AG09309 (cell line): ENCODE measurements at regions not wholly inside any gene's neighbourhood (a gene's known extent, or its start where the extent isn't known, plus 50 kb on each side); places are given as distances from the start of the nearest gene placed in this dataset.
A peak's percentile ranks its signal among the peaks of the same experiment; 100 is the strongest.
"Not testable (repeated sequence)": the region's sequence is repeated elsewhere in the genome, so short reads cannot be mapped to it uniquely, and the experiment has no call there.

ENCODE experiments used
- DNase-seq: peaks from one replicate; pipeline ENCODE4 v3.0.0-alpha.2; 2010; ENCODE audit warnings: low read depth
- H3K4me3 ChIP-seq: 2 replicates; pipeline ENCODE4 v1.5.1; 2011; ENCODE audit warnings: mild to moderate bottlenecking, low read depth, low read length, moderate library complexity; ENCODE audit not compliant: control insufficient read depth
- TF ChIP-seq, protein P1 (sequence below): IDR thresholded peaks from 2 replicates; pipeline ENCODE4 v1.5.1; 2011; ENCODE audit warnings: mild to moderate bottlenecking, low read depth, low read length, inconsistent platforms; ENCODE audit not compliant: insufficient read depth, control insufficient read depth; ENCODE audit errors: missing control alignments

DNA sequence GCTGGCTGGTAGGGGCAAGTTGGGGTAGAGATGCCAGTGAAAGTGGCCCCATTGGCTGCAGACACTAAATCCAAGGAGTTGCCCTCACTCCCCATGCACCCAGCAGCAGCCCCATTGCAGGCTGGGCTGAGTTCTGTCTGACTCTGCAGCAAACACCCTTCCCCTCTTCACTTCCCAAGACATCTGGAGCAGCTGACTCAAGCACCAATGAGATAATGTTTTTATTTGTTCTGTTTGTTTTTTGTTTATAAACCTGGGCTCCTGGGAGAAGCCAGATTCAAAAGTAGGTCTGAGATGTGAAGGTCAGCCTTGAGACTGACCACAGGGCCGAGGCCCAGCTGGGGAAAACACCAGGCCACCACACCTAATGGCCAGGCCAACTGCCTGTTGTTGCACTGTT lies 545.9 kb upstream of the KLF4 start:
- no peak for DNase-seq
- TF ChIP-seq, protein P1, sequence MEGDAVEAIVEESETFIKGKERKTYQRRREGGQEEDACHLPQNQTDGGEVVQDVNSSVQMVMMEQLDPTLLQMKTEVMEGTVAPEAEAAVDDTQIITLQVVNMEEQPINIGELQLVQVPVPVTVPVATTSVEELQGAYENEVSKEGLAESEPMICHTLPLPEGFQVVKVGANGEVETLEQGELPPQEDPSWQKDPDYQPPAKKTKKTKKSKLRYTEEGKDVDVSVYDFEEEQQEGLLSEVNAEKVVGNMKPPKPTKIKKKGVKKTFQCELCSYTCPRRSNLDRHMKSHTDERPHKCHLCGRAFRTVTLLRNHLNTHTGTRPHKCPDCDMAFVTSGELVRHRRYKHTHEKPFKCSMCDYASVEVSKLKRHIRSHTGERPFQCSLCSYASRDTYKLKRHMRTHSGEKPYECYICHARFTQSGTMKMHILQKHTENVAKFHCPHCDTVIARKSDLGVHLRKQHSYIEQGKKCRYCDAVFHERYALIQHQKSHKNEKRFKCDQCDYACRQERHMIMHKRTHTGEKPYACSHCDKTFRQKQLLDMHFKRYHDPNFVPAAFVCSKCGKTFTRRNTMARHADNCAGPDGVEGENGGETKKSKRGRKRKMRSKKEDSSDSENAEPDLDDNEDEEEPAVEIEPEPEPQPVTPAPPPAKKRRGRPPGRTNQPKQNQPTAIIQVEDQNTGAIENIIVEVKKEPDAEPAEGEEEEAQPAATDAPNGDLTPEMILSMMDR = no peak

GRCh38 chr9:108033976-108034964 lies 544.7 kb upstream of the KLF4 start:
- H3K4me3 ChIP-seq = no peak overlapping the region
- peak; percentile 41 for DNase-seq
- TF ChIP-seq, protein P1 = no peak

More for the DNA sequence above, 545.9 kb upstream of the KLF4 start:
- H3K4me3 ChIP-seq = no peak overlapping the region

DNA sequence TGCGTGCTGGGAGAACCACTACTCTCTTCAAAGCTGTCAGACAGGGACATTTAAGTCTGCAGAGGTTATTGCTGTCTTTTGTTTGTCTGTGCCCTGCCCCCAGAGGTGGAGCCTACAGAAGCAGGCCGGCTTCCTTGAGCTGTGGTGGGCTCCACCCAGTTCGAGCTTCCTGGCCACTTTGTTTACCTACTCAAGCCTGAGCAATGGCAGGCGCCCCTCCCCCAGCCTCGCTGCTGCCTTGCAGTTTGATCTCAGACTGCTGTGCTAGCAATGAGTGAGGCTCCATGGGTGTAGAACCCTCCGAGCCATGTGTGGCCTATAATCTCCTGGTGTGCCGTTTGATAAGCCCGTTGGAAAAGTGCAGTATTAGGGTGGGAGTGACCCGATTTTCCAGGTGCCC lies 542.5 kb upstream of the KLF4 start:
- not testable (repeated sequence) for H3K4me3 ChIP-seq, DNase-seq

- DNase-seq = not testable (repeated sequence)
Observed at GRCh38 chr9:108031221-108031620, 541.7 kb upstream of the KLF4 start.

GRCh38 chr9:108026718-108027117 lies 537.1 kb upstream of the KLF4 start:
- DNase-seq, H3K4me3 ChIP-seq: not testable (repeated sequence)

More at GRCh38 chr9:108031221-108031620, 541.7 kb upstream of the KLF4 start:
- not testable (repeated sequence) for H3K4me3 ChIP-seq

GRCh38 chr9:108024604-108025003 lies 535.0 kb upstream of the KLF4 start:
- H3K4me3 ChIP-seq = no peak overlapping the region
- no peak for DNase-seq
- TF ChIP-seq, protein P1 = no peak

DNA sequence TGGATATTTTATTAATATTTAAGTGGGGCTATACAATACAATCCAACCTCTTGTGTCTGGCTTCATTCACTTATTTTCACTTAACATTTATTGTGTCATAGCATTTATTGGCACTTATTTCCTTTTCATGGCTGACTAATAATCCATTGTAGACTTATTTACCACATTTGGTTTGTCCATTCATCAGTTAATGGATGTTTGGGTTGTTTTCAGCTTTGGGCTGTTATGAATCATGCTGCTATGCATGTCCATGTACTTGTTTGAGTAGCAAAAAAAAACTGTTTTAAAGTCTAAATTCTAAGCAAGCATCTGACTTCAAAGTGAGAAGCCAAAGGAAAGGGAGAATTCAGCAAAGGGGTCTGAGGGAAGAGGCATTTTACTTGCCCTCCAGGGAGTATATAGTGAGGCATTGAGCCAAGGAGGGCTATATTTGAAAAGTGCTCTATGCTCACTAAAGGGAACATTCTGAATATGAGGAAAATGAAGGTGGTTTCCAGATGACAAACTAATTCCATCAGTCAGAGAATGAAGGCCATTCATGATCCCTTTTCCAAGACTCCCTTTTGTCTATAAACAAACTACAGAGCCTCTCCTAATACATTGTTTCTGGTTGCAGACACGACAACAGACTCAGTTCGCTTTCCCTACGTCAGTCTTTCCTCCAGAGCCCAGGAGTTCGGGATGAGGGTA lies 532.8 kb upstream of the KLF4 start:
- DNase-seq = no peak
- no peak overlapping the region for H3K4me3 ChIP-seq
- TF ChIP-seq, protein P1 = no peak

DNA sequence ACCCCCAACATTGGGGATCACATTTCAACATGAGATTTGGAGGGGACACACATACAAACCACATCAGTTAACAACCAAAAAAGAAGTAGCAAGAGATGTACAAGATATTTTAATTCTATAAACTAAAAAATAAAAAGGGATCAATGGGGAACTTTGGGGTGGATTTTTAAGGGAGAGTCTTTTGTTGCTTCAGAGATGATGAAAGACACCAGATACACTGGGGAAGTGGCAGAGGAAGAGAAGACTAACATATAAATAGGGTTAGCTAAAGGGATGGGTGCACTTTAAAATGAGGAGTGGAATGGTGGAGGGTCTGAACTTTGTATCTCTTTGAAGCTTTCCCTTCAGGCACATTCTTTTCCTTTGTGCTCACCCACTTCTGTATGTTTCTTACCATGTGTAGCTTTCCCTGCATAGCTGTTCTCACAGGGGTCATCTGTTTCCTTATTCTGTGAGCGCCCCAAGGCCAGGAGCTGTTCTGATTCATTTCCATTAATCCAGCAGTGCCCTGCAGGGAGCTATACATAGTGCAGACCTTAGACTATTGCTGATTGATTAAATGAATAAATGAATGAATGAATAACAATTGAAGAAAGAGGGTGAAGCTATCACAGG lies 531.6 kb upstream of the KLF4 start:
- TF ChIP-seq, protein P1 = no peak
- no peak for DNase-seq
- no peak overlapping the region for H3K4me3 ChIP-seq
